KBM-7 (cell line): ENCODE measurements at regions not wholly inside any gene's neighbourhood (a gene's known extent, or its start where the extent isn't known, plus 50 kb on each side); places are given as distances from the start of the nearest gene placed in this dataset.

Source experiments
- DNase-seq: peaks from one replicate; pipeline ENCODE4 v3.0.0-alpha.2; 2015
- in situ Hi-C: fragments of 300-500 bp; cut with MboI; formaldehyde crosslinking; loops from 2 replicates; pipeline ENCODE4 v1.14.3; 2020; ENCODE audit warnings: low sequenced_read_pairs, low pct_unique_long_range_greater_than_20kb, mixed read lengths

DNA sequence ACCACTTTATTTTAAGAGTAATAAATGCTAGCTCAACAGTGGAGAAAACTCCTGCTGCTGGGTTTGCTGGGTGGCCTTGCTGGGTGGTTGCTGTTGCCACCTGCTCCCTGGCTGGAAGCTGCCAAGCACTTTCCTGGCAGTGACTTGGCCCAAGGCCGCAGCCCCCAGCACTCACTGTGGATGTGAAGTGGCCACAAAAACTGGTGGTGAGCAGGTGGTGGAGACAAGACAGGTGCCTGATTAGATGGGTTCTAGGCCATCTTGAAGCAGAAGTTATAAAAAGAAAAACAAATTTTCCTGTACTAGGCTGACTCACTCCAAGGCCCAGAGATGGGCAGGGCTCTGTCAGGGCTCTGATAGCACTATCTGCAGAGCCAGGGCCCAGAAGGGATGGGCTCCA, 224.7 kb upstream of the NLRP1 start:
- in situ Hi-C loops = no loop called here
- DNase-seq = no peak

DNA sequence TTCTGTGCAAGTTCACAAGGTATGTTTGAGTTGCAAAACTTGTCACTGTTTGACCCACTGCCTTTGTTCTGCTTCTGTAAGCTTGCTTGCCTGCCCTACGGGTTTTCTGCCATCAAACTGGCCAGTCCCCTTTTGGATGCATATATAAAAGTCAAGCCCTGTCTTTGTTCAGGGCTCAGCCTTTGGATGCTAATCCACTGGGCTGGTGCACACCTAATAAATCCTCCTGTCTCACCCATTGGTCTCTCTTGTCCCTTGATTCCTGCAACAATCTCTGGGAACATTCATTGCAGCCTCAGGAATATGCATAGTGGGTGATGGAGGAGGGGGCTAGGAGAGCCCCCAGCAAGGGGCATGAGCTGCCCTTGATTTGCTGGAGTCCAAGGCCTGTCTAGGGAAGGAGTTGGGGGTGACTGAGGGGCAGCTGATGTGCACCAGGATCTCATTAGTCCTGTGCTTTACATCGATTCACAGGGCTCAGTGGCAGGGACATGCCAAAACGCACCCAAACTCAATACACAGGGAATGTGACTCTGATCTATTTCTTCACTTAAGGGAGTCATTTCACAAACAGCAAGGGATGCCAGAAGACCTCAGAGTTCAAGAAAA, 225.4 kb upstream of the NLRP1 start:
- in situ Hi-C loops = no loop called here
- DNase-seq = no peak

DNA sequence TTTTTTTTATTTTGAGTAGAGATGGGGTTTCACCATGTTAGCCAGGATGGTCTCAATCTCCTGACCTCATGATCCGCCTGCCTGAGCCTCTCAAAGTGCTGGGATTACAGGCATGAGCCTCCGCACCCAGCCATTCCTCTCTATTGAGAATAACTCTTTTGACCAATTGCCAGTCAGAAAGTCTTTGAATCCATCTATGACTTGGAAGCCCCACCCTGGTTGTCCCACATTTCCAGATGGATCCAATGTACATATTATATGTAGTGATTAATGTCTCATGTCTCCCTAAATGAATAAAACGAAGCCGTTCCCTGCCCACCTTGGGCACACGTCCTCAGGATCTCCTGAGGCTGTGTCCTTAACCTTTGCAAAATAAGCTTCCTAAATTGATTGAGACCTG, 228.3 kb upstream of the NLRP1 start:
- DNase-seq = no peak
- in situ Hi-C loops = no loop called here

DNA sequence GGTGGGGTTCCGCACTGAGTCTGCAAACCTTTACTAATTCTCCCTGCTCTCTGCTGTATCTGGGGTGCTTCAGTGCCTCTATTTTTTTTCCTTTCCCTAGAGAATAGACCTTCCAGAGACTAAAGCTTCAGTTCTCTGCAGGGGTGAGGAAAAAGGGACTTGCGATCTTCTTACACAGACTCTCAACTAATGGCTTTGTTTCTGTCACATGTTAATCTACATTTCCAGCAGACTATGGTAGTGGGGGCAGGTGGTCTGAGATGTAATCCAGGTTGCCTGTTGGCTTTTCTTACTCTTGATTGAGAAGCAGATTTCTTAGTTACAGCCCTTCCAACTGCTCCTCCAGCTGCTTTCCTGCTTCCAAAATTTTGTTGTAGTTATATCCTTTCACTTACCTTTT, 229.0 kb upstream of the NLRP1 start:
- in situ Hi-C loops = no loop called here
- no peak for DNase-seq

DNA sequence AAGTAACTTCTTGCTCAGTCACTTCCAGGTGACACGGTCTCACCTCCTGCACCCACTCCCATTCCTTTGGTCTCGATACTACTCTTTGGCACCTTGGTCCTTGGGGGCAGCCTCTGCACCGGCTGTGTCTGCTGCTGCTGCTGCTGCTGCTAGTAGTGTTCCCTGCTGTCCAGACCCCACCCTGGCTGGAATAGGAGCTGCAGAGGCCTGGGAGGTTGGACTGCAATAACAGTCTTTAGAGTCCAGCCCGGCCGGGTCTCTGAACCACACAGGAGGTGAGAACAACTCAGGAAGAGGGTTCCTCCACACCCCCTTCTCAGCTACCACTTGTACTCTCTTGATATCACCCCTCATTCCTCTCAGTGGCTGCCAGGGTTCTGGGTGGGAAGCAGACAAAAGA, 231.1 kb upstream of the NLRP1 start:
- in situ Hi-C loops = no loop called here
- DNase-seq = no peak

DNA sequence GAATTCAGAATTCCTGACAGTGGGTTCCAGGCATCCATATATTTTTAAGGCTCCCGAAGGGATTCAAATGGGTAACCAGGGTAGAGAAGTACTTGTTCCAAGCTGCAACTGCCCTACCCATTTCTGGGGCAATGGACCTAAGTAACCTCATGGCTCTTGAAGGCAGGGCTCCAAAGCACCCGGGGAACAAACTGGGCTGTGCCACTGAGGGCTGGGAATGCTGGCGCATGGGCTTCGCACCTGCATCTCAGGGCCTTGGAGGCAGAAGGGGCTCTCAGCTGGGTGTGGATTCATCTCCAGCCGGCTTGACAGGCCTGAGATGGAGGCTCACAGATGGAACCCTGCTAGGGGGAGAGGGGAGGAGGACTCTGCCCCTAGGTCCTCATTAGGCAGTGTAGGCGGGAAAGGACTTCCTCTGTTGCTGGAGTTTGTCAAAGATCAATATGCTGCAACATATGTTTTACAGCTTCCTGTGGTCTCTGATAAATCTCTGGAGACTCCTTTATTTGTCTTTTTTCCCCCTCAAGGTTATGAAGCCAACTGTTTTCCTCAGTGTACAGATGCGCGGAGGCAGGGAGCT, 232.3 kb upstream of the NLRP1 start:
- in situ Hi-C loops = no loop called here
- DNase-seq = no peak

DNA sequence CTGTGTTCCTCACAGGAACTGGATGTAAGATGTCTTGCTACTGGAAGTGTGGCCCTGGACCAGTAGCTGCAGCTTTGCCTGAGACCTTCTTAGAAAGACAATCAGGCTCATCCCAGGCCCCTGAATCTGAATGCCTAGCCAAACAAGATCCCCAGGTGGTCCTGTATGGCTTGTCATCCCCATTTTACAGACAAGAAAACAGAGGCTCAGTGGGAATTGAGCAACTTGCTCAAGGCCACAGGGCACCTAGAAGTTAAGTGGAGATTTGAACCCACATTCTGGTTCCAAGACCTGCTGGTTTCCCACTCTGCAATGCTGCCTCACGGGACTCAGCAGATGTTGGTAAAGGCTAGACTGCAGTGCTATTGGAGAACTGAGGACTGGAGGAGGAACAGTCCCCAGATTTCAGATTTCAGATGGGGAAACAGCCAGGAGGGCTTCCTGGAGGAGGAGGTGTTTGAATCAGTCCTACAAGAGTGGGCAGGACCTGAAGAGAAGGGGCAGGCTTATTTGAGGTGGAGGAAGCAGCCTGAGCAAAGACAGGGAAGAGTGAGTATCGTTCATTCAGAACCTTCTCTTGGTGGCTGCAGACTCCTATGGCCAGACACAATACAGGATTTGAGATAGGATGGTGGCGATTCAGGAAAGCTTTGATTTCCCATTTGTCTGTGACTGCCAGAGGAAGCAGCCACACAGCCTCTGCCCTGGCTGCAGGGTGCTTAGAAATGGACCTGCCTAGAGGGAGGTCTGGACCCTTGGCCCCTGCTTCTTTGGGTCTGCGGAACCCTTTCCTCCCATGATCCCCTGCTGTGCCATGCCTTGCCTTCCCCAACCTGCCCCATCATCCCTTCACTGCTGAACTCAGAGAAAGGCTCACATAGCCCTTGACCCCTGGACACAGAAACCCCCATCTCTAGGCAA, 233.4 kb upstream of the NLRP1 start:
- no peak for DNase-seq
- in situ Hi-C loops = no loop called here

DNA sequence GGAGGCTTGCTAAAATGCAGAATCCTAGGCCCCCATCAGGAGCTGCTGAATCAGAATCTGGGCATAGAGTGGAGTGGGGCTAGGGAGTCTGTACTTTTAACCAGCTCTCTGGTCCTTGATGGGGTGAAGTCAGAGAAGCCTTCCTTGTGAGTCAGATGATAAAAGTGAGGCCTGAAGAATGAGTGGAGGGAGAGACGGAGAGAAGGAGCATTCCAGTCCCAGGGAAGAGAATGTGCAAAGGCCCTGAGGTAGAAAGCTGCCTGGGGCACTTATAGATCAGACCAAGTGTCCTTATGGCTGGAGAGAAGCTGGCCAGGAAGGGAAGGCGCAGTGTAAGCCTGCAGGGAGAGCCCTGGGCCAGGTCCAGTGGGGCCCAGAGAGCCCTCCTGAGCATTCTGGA, 235.1 kb upstream of the NLRP1 start:
- in situ Hi-C loops = no loop called here

DNA sequence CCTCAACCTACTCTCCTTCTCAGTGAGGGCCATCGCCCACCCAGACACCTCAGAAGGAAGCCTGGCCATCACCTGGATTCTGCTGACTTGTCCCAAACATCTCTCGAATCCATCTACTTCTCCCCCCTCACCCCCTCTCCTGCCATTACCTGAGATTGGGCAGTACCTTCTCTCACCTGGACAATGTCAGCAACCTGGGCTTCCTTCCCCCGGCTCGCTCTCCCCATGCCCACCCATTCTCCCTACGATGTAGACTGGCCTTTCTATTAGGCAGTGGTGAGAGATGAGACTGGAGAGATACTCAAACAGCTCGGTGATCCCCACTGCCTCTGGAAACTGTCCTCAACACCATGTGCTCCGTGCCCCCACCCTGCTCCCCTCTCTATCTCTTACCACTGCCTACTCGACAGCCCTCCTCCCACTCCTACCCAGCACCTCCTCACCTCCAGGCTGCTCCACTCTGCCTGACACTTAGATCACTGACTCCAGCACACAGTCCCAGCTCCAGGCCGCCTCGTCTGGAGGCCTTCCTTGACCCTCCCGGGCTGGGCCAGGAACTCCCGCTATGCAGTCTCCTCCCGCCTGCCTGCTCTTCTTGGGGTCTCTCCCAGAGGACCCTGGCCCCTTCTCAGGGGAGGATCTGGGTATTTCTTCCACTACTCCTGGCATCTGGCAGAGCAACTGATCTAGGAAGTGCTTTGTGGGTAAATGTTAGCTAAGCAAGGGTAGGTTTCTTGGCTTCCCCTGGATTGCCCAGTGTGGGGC, 235.8 kb upstream of the NLRP1 start:
- in situ Hi-C loops = no loop called here
- no peak for DNase-seq

More for the DNA sequence above, 235.1 kb upstream of the NLRP1 start:
- DNase-seq = no peak

DNA sequence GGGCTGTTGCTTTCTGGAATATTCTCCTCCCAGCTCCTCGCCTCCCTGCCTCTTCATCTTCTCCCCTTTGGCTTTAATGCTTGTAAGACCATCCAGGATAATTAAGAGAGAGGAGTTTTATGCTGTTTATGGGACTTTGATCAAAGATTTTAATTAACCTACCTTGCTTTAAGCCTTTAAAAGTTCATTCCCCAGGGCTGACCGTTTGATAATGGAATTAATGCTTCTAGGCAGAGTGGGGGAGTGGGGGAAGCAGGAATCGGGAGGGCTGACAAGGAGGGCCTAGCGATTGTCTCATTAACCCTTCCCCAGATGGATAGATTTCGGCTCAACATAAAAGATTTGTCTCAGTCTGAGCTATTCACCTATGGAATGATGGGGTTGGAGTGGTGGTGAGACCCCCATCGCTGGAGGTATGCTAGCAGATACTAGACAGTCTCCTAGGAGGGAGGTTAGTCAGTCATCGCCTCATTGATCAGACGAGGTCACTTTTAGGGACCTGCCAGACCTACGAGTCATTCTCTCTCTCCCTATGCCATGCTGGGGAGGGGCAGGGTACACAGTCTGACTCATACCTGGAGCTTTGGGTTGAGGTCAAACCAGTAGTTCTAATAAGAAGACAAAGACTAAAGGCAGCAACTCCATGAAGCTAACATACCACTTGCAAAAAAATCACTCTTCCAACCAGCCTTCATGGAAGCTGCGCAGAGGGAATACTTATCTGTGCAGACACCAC, 236.6 kb upstream of the NLRP1 start:
- in situ Hi-C loops = no loop called here
- DNase-seq = no peak

DNA sequence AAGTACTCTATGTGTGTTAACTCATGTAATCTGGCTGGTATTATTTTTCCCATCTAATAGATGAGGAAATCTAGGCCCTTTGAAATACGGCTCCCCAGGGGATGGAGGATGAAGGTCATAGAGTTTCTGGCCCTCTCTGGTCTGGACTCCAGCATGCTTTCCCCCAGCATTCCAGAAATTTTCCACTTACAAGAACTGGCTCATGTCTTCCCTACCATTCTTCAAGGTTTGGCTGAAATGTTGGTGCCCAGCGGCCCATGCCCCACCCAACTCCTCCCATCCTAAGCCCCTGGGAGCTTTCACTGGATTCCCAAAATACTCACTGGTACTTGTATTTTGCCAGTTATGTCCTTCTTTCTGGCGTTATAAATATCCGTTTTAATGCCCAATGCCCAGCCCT, 237.5 kb upstream of the NLRP1 start:
- in situ Hi-C loops = no loop called here
- no peak for DNase-seq

DNA sequence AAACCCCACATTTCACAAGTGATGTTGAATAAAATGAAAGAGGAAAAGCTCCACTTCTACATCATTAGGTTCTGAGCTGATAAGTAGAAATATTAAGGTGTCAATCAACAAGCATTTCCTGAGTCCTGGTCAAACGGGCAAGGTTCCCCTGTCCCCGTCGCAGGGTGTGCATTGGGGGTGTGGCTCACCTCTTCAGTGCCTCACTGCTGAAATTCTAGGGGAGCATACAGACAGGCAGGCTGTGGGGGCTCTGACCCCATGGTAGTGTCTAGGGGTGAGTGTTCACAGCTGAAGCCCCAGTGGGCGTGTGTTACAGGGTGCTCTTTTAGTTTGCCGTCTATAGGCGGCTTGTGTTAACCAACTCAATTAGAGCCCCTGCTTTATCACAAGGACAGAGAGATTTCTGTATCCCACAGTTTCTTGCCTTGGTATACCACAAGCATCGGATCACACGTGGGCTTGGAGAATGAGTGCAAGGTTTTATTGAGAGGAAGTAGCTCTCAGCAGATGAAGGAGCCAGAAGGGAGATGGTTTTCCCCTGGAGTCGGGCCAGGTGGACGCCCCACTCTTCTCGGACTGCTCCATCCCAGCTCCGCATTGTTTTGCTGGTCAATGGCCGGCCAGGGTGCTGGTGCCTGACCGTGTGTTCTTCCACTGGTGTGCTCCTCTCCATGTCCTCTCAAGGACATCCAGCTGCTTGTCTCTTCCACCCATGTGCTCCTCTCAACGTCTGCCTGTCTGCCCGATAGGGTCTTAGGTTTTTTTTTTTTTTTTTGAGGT, 238.2 kb upstream of the NLRP1 start:
- in situ Hi-C loops = no loop called here
- no peak for DNase-seq

DNA sequence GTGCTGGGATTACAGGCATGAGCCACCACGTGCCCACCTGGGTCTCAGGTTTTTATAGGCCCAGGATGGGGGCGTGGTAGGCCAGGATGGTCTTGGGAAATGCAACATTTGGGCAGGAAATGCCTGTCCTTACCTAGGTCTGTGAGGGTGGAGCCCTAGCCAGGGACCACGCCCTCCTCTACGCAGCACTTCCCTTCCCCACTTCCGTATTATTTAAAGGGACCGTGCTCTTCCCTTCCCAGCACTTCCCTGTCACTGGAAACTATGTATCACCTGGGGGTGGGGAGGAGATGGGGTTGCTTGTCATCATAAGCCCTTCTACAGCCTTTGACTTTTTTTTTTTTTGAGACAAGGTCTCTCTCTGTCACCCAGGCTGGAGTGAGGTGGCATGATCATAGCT, 238.9 kb upstream of the NLRP1 start:
- DNase-seq = no peak
- in situ Hi-C loops = no loop called here

DNA sequence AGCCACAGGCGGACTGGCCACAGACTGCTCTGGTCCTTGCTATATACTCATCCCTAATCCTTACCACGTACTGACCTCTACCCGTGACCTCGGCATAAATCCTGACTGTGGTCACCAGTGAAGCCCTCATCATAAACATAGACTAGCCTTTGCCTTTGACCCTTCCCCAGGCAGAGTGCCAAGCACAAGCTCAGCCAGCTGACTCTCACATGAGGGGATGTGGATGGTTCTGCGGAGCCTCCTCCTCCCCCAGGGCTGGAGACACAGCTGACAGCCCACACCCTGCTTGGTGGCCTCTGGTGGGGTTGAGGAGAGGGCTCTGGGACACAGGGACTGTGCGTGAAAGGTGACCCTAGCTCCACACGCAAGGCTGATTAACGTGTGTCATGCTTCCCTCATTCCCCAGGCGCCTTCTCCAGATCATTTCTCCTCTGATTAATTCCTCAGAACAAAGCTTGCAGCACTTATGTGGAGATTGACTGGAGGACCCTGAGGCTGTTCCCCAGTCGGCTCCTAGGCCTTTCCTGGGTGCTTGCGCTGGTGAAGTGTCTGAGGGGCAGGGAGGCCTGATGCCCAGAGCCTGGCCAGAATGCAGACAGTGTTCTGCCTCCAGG, 241.5 kb upstream of the NLRP1 start:
- DNase-seq = no peak
- in situ Hi-C loops = no loop called here

DNA sequence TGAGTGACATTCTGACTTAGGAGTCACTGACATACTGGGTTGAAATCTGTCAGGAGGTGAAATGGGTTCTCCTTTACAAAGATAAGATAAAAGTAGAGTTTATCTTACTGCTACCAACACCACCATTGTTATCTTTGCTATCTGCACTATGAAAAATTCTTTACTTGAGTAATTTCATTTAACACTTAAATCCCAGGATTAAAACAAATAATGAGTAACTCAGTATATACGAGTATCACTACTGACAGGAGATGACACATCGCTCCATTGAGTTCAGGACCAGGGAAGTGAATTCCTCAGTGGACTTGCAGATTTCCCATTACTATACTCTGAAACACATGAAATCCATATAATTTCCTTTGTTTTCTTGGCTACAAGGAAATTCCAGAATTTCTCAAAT, 242.1 kb upstream of the NLRP1 start:
- DNase-seq = no peak
- in situ Hi-C loops = no loop called here

DNA sequence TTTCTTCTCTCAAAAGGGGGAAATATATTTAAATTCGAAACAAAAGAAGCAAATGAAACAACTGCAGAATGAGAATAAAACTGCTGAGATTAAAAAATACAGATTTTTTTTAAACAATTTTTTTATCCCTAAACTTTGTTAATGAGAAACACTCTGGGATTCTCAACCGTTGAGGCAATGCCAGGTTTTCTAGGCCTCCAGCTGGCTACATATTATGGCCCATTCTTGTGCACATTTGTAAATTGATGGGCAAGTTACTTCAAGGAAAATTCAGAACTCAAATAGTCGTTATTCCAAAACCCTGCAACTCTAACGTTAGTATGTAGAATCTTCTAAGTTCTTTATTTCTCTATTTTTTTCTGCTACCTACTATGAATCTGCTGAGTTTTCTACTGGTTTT, 239.3 kb upstream of the WSCD1 start:
- no peak for DNase-seq
- in situ Hi-C loops = no loop called here

DNA sequence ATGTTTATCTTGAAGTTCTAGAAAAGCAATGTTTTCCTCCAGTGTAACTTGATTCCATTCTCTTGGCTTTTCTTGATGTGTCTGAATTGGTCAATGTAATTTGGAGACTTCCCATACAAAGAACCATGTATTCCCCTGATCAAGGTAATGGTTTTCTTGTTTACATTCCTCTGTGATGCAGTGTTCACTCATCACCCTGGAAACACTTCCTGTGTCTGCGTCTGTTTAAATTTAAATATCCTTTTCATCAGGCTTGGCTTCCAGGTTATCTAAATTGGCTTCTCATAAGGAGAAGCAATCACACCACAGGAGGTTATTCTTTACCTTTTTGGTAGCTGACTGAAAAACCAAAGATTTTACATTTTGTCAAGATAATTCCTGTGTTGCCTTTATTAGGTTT, 237.3 kb upstream of the WSCD1 start:
- in situ Hi-C loops = no loop called here
- DNase-seq = no peak

DNA sequence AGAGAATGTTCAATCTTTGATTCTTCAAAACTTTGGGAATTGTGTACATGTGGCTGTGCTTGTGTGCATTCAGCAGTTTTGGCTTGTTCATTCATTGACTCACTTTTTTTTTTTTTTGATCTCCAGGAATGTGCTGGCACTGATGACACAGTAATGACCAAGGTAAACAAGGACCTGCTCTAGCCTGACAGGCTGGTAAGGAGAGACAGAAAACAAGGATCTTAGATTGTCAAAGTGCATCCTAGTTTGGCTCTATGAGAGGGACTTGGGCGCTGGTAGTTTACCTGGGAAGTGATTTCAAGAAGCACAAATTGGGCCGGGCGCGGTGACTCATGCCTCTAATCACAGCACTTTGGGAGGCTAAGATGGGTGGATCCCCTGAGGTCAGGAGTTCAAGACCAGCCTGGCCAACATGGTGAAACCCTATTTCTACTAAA, 233.1 kb upstream of the WSCD1 start:
- no peak for DNase-seq

More for the DNA sequence above, 233.1 kb upstream of the WSCD1 start:
- in situ Hi-C loops = no loop called here
